Immature natural killer cell (primary cell): ENCODE measurements at regions not wholly inside any gene's neighbourhood (a gene's known extent, or its start where the extent isn't known, plus 50 kb on each side); places are given as distances from the start of the nearest gene placed in this dataset.

ENCODE experiments used
- DNase-seq, 3 donors: peaks; one replicate each; pipeline ENCODE4 v3.0.0; 2022; ENCODE audit warnings: mixed read lengths in 1 of 3
- H3K27ac Mint-ChIP-seq, 6 donors: one replicate each; pipeline ENCODE4 v1.8.0; 2020; ENCODE audit warnings: mixed read lengths in 6 of 6, mild to moderate bottlenecking in 5 of 6, inconsistent platforms in 4 of 6, moderate library complexity in 3 of 6
- H3K27me3 Mint-ChIP-seq, 3 donors: one replicate each; pipeline ENCODE4 v1.8.0; 2020 to 2021; ENCODE audit warnings: low read depth in 3 of 3, mild to moderate bottlenecking in 3 of 3, mixed read lengths in 3 of 3, moderate library complexity in 3 of 3, inconsistent platforms in 1 of 3
- H3K36me3 Mint-ChIP-seq, 3 donors: one replicate each; pipeline ENCODE4 v1.8.0; 2020; ENCODE audit warnings: mixed read lengths in 3 of 3, inconsistent platforms in 2 of 3, mild to moderate bottlenecking in 2 of 3
- H3K4me1 Mint-ChIP-seq, 2 donors: one replicate each; pipeline ENCODE4 v1.8.0; 2020; ENCODE audit warnings: inconsistent platforms in 2 of 2, mild to moderate bottlenecking in 2 of 2, mixed read lengths in 2 of 2, moderate library complexity in 1 of 2
- H3K4me3 Mint-ChIP-seq, 5 donors: one replicate each; pipeline ENCODE4 v1.8.0; 2020; ENCODE audit warnings: mild to moderate bottlenecking in 5 of 5, mixed read lengths in 5 of 5, inconsistent platforms in 3 of 5, moderate library complexity in 3 of 5
- H3K9me3 Mint-ChIP-seq, 6 donors: one replicate each; pipeline ENCODE4 v1.8.0; 2020; ENCODE audit warnings: mild to moderate bottlenecking in 6 of 6, mixed read lengths in 6 of 6, inconsistent platforms in 4 of 6, moderate library complexity in 3 of 6

DNA sequence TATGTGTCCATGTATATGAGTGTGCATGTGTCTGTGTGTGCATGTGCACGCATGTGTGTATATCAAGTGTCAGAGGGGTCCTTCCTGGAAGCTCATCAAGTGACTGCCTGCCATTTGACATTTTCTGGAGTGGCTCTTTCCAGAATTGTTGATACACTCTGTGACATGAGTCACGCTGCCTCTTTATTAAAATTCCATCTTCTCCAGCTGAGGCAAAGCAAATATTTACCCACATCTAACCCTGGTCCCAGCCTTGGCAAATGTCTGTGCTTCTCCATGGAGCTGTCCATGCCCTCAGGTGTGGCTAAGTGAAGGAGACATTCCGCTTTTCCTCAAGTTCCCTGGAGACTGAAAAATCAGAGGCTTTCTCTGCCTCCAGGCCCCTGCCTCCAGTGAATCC, 88.2 kb upstream of the MBNL2 start:
- no peak for DNase-seq
- no peak overlapping the region for H3K27ac Mint-ChIP-seq
- no peaks in the 10 kb centered on the region for H3K9me3 Mint-ChIP-seq
- H3K27me3 Mint-ChIP-seq = peaks cover 0 to 9% (median 5%) of the 10 kb centered on the region in 3 donors
- no peaks in the 10 kb centered on the region for H3K36me3 Mint-ChIP-seq
- no peaks in the 10 kb centered on the region for H3K4me1 Mint-ChIP-seq
- no peak overlapping the region for H3K4me3 Mint-ChIP-seq

- no peak for DNase-seq
- Mint-ChIP-seq H3K27me3 (peaks cover 0 to 9% (median 5%) of the 10 kb centered on the region in 3 donors), H3K36me3 (no peaks in the 10 kb centered on the region), H3K9me3 (no peaks in the 10 kb centered on the region), H3K4me3 (no peak overlapping the region), H3K27ac (no peak overlapping the region), H3K4me1 (no peaks in the 10 kb centered on the region)
These were observed 87.6 kb upstream of the MBNL2 start for GRCh38 chr13:97134364-97135095.

DNA sequence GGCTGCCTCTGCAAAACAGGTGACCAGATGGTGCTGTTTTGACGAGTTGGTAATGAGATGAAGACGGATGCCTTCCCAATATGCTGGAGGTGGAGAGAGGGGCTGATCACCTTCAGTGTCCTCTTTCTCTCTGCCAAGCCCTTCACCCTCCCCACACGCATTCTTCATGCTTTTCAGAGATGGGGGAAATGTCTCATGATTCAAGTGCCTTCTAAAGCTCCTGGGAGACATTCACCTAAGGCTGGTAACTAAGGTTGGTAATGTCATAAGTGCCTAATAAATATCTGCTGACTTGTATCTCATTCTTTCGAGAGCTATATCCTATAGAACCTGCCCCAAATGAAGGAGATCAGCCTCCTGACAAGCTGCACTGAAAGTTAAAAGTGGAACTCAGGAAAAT, 86.2 kb upstream of the MBNL2 start:
- no peak overlapping the region for H3K27ac Mint-ChIP-seq
- H3K4me3 Mint-ChIP-seq = no peak overlapping the region
- H3K27me3 Mint-ChIP-seq = peaks cover 0 to 9% (median 5%) of the 10 kb centered on the region in 3 donors

DNA sequence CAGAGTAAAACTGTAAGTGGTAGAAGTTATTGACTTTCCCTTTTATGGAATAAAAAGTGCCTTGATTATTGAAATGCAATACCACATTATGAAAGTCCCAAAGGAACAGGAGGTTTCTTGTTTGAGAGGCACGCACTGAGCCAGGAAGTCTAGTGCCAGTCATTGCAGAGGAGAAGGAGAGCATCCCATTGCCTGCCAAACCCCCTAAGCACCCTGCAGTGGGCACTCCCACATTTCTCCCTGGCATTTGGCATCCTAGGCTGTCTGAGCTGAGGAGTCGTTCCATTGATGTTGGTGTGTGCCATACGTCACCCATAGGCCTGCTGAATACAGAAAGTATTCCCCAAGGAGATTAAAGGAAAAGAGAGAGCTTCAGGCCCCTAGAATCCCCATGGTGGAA, 85.7 kb upstream of the MBNL2 start:
- Mint-ChIP-seq H3K4me3 (no peak overlapping the region), H3K27me3 (peaks cover 0 to 9% (median 5%) of the 10 kb centered on the region in 3 donors), H3K4me1 (no peaks in the 10 kb centered on the region), H3K27ac (no peak overlapping the region), H3K9me3 (no peaks in the 10 kb centered on the region), H3K36me3 (no peaks in the 10 kb centered on the region)
- no peak for DNase-seq

More for the DNA sequence above, 86.2 kb upstream of the MBNL2 start:
- no peaks in the 10 kb centered on the region for H3K9me3 Mint-ChIP-seq
- H3K36me3 Mint-ChIP-seq = no peaks in the 10 kb centered on the region
- no peak for DNase-seq
- no peaks in the 10 kb centered on the region for H3K4me1 Mint-ChIP-seq

- H3K27ac Mint-ChIP-seq = no peak overlapping the region
- H3K27me3 Mint-ChIP-seq = peaks cover 0 to 11% (median 3%) of the 10 kb centered on the region in 3 donors
These were observed 82.4 kb upstream of the MBNL2 start for GRCh38 chr13:97139691-97140090.

DNA sequence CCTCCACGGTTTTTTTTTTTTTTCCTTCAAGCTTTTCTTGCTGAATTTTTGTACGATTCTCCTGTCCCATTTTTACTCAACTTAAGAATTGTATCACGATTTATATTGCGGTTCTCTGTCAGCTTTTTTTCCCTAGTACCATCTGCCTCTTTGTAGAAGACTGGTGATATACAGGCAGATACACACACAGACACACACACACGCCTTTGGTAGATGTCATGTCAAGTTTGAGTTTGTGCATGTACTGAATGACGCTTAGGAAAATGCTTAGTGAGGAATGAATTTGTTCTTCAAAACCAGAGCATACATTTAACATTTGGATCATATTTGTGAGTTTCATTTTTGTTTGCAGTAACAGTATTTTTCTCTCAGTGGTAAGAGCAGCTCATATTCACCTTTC, 82.0 kb upstream of the MBNL2 start:
- Mint-ChIP-seq H3K27me3 (peaks cover 0 to 11% (median 3%) of the 10 kb centered on the region in 3 donors), H3K4me1 (peaks cover 3 to 5% of the 10 kb centered on the region in 2 donors), H3K36me3 (no peaks in the 10 kb centered on the region), H3K9me3 (no peaks in the 10 kb centered on the region), H3K27ac (no peak overlapping the region), H3K4me3 (no peak overlapping the region)
- no peak for DNase-seq

More at GRCh38 chr13:97139691-97140090, 82.4 kb upstream of the MBNL2 start:
- no peak overlapping the region for H3K4me3 Mint-ChIP-seq
- no peaks in the 10 kb centered on the region for H3K9me3 Mint-ChIP-seq
- H3K36me3 Mint-ChIP-seq = no peaks in the 10 kb centered on the region
- DNase-seq = no peak
- peaks cover 3 to 5% of the 10 kb centered on the region in 2 donors for H3K4me1 Mint-ChIP-seq

DNA sequence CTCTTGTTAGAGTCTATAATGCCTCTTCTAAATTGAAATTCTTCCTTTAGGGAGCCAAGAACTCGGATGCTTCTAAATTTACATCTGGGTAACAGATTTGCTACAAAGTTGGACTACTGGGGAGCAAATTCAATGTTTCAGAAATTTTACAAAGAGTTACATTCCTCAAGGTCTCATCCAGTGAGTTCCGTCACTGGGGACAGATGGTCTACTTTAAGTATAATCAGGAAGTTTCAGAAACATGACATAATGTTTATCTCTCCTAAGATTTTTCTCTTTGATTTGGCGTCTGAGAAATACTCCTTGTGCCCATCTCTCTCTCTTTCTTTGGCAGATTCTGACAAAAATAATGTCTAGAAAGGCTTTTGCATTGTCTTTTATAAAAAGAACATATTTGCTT, 81.5 kb upstream of the MBNL2 start:
- Mint-ChIP-seq H3K36me3 (no peaks in the 10 kb centered on the region), H3K27ac (no peak overlapping the region), H3K9me3 (no peaks in the 10 kb centered on the region), H3K4me3 (no peak overlapping the region), H3K27me3 (peaks cover 0 to 11% (median 3%) of the 10 kb centered on the region in 3 donors), H3K4me1 (peaks cover 3 to 5% of the 10 kb centered on the region in 2 donors)
- DNase-seq = no peak

DNA sequence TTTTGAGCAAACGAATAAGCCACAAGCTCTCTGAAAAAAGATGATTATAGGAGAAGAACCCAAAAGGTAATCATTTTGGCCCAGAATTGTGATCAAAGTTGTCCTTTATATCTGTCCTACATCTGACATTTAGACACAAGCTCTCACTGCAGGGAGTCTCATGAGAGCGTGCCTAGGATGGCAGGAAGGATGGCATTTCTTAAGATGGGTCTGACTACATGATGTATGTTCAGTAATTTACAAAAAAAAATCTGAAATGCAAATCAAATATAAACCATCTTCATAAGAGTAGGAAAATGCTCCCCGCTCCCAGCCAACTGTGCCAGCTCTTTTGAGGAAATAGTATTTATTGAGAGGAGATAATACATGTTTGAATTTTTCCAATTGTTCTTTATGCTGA, 81.0 kb upstream of the MBNL2 start:
- Mint-ChIP-seq H3K27ac (no peak overlapping the region), H3K4me1 (peaks cover 3 to 5% of the 10 kb centered on the region in 2 donors), H3K36me3 (no peaks in the 10 kb centered on the region), H3K27me3 (peaks cover 0 to 11% (median 3%) of the 10 kb centered on the region in 3 donors), H3K9me3 (no peaks in the 10 kb centered on the region), H3K4me3 (no peak overlapping the region)
- no peak for DNase-seq

DNA sequence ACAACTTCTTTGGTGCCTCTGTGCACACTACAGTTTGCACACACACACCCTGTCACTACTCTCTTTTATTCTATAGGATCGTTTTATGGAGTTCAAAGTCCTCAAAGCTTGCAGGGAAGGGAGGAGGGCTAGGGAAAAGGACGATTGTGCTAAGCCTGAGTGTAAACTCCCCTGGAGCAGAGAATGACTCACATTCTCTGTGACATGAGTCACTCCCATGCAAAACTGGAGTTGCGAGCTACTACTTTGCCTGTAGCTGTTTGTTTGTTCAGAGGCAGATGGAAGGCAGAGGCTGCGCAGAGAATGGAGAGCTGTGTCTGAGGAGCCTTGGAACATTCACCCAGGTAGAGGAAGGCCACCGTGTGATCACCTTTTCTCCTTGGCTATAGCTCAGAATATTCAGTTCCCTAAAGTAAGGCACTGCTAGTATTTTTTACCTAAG, 80.5 kb upstream of the MBNL2 start:
- Mint-ChIP-seq H3K9me3 (no peaks in the 10 kb centered on the region), H3K36me3 (no peaks in the 10 kb centered on the region), H3K4me3 (no peak overlapping the region), H3K27ac (no peak overlapping the region), H3K27me3 (peaks cover 0 to 11% (median 3%) of the 10 kb centered on the region in 3 donors), H3K4me1 (peaks cover 3 to 5% of the 10 kb centered on the region in 2 donors)
- DNase-seq = no peak

- Mint-ChIP-seq H3K4me1 (peaks cover 3 to 5% of the 10 kb centered on the region in 2 donors), H3K4me3 (peak overlapping the region in 1 of 5 donors; percentile 5), H3K9me3 (no peaks in the 10 kb centered on the region), H3K27ac (no peak overlapping the region), H3K36me3 (no peaks in the 10 kb centered on the region), H3K27me3 (peaks cover 0 to 11% (median 3%) of the 10 kb centered on the region in 3 donors)
- DNase-seq = no peak
These were observed 79.7 kb upstream of the MBNL2 start for GRCh38 chr13:97142452-97142851.

GRCh38 chr13:97145057-97145456, 77.1 kb upstream of the MBNL2 start:
- H3K27ac Mint-ChIP-seq = no peak overlapping the region

DNA sequence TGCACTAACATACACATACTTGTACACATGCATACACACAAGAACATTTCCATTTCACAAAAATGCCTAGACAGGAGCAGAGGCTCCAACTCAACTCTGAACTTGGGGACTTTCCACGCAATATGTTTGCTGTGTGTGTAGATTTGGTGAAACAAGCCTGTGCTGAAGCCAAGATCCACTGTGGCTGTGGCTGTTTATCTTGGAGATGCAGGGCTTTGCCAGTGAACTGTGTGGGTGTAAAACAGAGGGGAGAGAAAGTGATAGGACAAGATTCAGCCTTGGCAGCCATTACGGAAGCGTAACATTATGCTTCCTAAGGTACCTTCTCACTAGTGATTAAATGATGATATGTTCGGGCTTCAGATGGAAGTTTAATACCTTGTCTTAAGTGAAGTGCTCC, 73.2 kb upstream of the MBNL2 start:
- no peaks in the 10 kb centered on the region for H3K4me1 Mint-ChIP-seq
- H3K4me3 Mint-ChIP-seq = no peak overlapping the region
- no peaks in the 10 kb centered on the region for H3K36me3 Mint-ChIP-seq
- H3K9me3 Mint-ChIP-seq = peaks cover 0 to 4% (median 0%) of the 10 kb centered on the region in 6 donors
- H3K27ac Mint-ChIP-seq = no peak overlapping the region
- peaks cover 2 to 4% (median 3%) of the 10 kb centered on the region in 3 donors for H3K27me3 Mint-ChIP-seq
- no peak for DNase-seq

More at GRCh38 chr13:97145057-97145456, 77.1 kb upstream of the MBNL2 start:
- no peak overlapping the region for H3K4me3 Mint-ChIP-seq
- H3K9me3 Mint-ChIP-seq = no peaks in the 10 kb centered on the region
- peaks cover 0 to 11% (median 2%) of the 10 kb centered on the region in 3 donors for H3K27me3 Mint-ChIP-seq
- no peaks in the 10 kb centered on the region for H3K36me3 Mint-ChIP-seq
- peaks cover 3 to 5% of the 10 kb centered on the region in 2 donors for H3K4me1 Mint-ChIP-seq
- no peak for DNase-seq

GRCh38 chr13:97160421-97160820, 61.7 kb upstream of the MBNL2 start:
- peaks cover 0 to 5% (median 0%) of the 10 kb centered on the region in 3 donors for H3K27me3 Mint-ChIP-seq
- peaks cover 0 to 2% (median 0%) of the 10 kb centered on the region in 6 donors for H3K9me3 Mint-ChIP-seq
- H3K27ac Mint-ChIP-seq = no peak overlapping the region
- no peak for DNase-seq
- H3K4me3 Mint-ChIP-seq = no peak overlapping the region
- H3K36me3 Mint-ChIP-seq = no peaks in the 10 kb centered on the region
- no peaks in the 10 kb centered on the region for H3K4me1 Mint-ChIP-seq

DNA sequence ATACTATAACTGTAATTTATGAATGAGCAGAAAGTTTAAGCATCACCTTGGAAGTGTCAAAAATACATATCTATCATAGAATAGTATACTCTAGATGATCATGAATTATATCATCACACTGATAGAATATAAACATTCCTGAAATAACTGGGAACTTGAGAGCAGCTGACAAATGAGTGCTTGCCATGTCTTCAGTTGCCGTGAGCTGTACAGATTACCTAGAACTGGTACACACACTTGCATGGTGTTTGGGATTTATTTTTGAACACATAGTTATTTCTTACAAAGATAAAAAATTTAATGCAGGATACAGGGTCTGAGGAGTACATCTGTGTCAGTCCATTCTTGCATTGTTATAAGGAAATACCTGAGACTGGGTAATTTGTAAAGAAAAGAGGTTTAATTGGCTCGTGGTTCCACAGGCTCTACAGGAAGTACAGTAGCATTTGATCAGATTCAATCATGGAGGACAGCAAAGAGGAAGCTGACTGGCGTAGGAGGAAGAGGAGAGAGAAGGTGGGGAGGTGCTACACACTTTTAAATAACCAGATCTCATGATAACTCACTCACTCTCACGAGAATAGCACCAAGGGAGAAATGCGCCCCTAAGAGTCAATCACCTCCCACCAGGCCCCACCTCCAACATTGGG, 60.4 kb upstream of the MBNL2 start:
- DNase-seq = no peak
- H3K27ac Mint-ChIP-seq = no peak overlapping the region
- H3K4me3 Mint-ChIP-seq = no peak overlapping the region
- H3K36me3 Mint-ChIP-seq = no peaks in the 10 kb centered on the region
- peaks cover 0 to 6% (median 3%) of the 10 kb centered on the region in 3 donors for H3K27me3 Mint-ChIP-seq
- peaks cover 0 to 2% (median 0%) of the 10 kb centered on the region in 6 donors for H3K9me3 Mint-ChIP-seq
- no peaks in the 10 kb centered on the region for H3K4me1 Mint-ChIP-seq
